ENCODE measurements at regions not wholly inside any gene's neighbourhood (a gene's known extent, or its start where the extent isn't known, plus 50 kb on each side); places are given as distances from the start of the nearest gene placed in this dataset.

- TF ChIP-seq CTCF (conservative IDR thresholded peaks at IDR 0.05) (no peak), EZH2 (IDR thresholded peaks at IDR 0.05; ENCODE audit: low read depth) (no peak)
Observed at GRCh38 chr12:61385771-61386170, 874.4 kb upstream of the USP15 start.
